ENCODE measurements at regions not wholly inside any gene's neighbourhood (a gene's known extent, or its start where the extent isn't known, plus 50 kb on each side); places are given as distances from the start of the nearest gene placed in this dataset.

- no peak for ATAC-seq
- H3K4me3 Mint-ChIP-seq = no peak overlapping the region
- POLR2A ChIA-PET = no interaction called here
- DNase-seq (ENCODE audit: low spot score) = no peak
- H3K9me3 Mint-ChIP-seq = peaks cover 4% of the 10 kb centered on the region; the same call in 1 of the 2 replicates
- H3K27ac Mint-ChIP-seq = no peak overlapping the region
- H3K4me1 Mint-ChIP-seq = peaks cover under 1% of the 10 kb centered on the region
- H3K27me3 Mint-ChIP-seq (ENCODE audit: low read depth) = no peaks in the 10 kb centered on the region
- TF ChIP-seq STAT6 (CRISPR knock-in tag; conservative IDR thresholded peaks at IDR 0.05; ENCODE audit: low read depth) (no peak), GRHL2 (CRISPR knock-in tag; IDR thresholded peaks at IDR 0.05; ENCODE audit: insufficient replicate concordance, severe bottlenecking) (no peak), ZNF396 (CRISPR knock-in tag; IDR thresholded peaks at IDR 0.05; ENCODE audit: borderline replicate concordance) (no peak), MXD4 (CRISPR knock-in tag; IDR thresholded peaks at IDR 0.05; ENCODE audit: borderline replicate concordance) (no peak)
- CTCF ChIA-PET = interaction anchor here (0.8 to 1.6 kb wide), 5 partner anchors 13 to 152 kb away, joined by 3 to 6 read pairs (median 4); no protein-coding TSS in a partner anchor
- no peaks in the 10 kb centered on the region for H3K36me3 Mint-ChIP-seq
These were observed 142.8 kb downstream of the SCARB1 start for GRCh38 chr12:124720681-124721500.

GRCh38 chr12:124720004-124720680 lies 143.5 kb downstream of the SCARB1 start:
- H3K27me3 Mint-ChIP-seq (ENCODE audit: low read depth) = no peaks in the 10 kb centered on the region
- H3K27ac Mint-ChIP-seq = no peak overlapping the region
- ATAC-seq (no peak), DNase-seq (ENCODE audit: low spot score) (no peak)
- no peak for TF ChIP-seq ZNF423 (CRISPR knock-in tag; IDR thresholded peaks at IDR 0.05)
- TF ChIP-seq GTF2I (CRISPR knock-in tag; conservative IDR thresholded peaks at IDR 0.05) = peak; percentile 65; the same call in 1 of the 2 replicates
- no peak overlapping the region for H3K4me3 Mint-ChIP-seq
- peaks cover 5% of the 10 kb centered on the region for H3K4me1 Mint-ChIP-seq
- CTCF ChIA-PET = interaction anchor here (0.8 to 1.6 kb wide), 5 partner anchors 14 to 151 kb away, joined by 3 to 6 read pairs (median 4); no protein-coding TSS in a partner anchor
- no peaks in the 10 kb centered on the region for H3K36me3 Mint-ChIP-seq
- peaks cover 4% of the 10 kb centered on the region; the same call in 1 of the 2 replicates for H3K9me3 Mint-ChIP-seq
- POLR2A ChIA-PET = no interaction called here

- ATAC-seq = no peak
- H3K4me3 Mint-ChIP-seq = no peak overlapping the region
- peaks cover 5% of the 10 kb centered on the region for H3K4me1 Mint-ChIP-seq
- no peak for DNase-seq (ENCODE audit: low spot score)
- H3K36me3 Mint-ChIP-seq = no peaks in the 10 kb centered on the region
- peaks cover 4% of the 10 kb centered on the region; the same call in 1 of the 2 replicates for H3K9me3 Mint-ChIP-seq
- H3K27me3 Mint-ChIP-seq (ENCODE audit: low read depth) = no peaks in the 10 kb centered on the region
- POLR2A ChIA-PET = no interaction called here
- CTCF ChIA-PET = no interaction called here
- H3K27ac Mint-ChIP-seq = no peak overlapping the region
- TF ChIP-seq ZNF416 (CRISPR knock-in tag; IDR thresholded peaks at IDR 0.05) = no peak
- TF ChIP-seq ZMAT4 (CRISPR knock-in tag; IDR thresholded peaks at IDR 0.05) = no peak
- TF ChIP-seq, protein P1, sequence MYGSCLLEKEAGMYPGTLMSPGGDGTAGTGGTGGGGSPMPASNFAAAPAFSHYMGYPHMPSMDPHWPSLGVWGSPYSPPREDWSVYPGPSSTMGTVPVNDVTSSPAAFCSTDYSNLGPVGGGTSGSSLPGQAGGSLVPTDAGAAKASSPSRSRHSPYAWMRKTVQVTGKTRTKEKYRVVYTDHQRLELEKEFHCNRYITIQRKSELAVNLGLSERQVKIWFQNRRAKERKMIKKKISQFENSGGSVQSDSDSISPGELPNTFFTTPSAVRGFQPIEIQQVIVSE (CRISPR knock-in tag; IDR thresholded peaks at IDR 0.05; ENCODE audit: borderline replicate concordance) = no peak
- TF ChIP-seq FOXJ3 (CRISPR knock-in tag; IDR thresholded peaks at IDR 0.05; ENCODE audit: borderline replicate concordance) = no peak
- TF ChIP-seq ELF4 (CRISPR knock-in tag; IDR thresholded peaks at IDR 0.05; ENCODE audit: low read depth) = no peak
- no peak for TF ChIP-seq ERG (CRISPR knock-in tag; IDR thresholded peaks at IDR 0.05)
- no peak for TF ChIP-seq ZNF671 (CRISPR knock-in tag; IDR thresholded peaks at IDR 0.05)
- no peak for TF ChIP-seq HMGA2 (CRISPR knock-in tag; IDR thresholded peaks at IDR 0.05)
- TF ChIP-seq, protein P2, sequence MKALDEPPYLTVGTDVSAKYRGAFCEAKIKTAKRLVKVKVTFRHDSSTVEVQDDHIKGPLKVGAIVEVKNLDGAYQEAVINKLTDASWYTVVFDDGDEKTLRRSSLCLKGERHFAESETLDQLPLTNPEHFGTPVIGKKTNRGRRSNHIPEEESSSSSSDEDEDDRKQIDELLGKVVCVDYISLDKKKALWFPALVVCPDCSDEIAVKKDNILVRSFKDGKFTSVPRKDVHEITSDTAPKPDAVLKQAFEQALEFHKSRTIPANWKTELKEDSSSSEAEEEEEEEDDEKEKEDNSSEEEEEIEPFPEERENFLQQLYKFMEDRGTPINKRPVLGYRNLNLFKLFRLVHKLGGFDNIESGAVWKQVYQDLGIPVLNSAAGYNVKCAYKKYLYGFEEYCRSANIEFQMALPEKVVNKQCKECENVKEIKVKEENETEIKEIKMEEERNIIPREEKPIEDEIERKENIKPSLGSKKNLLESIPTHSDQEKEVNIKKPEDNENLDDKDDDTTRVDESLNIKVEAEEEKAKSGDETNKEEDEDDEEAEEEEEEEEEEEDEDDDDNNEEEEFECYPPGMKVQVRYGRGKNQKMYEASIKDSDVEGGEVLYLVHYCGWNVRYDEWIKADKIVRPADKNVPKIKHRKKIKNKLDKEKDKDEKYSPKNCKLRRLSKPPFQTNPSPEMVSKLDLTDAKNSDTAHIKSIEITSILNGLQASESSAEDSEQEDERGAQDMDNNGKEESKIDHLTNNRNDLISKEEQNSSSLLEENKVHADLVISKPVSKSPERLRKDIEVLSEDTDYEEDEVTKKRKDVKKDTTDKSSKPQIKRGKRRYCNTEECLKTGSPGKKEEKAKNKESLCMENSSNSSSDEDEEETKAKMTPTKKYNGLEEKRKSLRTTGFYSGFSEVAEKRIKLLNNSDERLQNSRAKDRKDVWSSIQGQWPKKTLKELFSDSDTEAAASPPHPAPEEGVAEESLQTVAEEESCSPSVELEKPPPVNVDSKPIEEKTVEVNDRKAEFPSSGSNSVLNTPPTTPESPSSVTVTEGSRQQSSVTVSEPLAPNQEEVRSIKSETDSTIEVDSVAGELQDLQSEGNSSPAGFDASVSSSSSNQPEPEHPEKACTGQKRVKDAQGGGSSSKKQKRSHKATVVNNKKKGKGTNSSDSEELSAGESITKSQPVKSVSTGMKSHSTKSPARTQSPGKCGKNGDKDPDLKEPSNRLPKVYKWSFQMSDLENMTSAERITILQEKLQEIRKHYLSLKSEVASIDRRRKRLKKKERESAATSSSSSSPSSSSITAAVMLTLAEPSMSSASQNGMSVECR (CRISPR knock-in tag; IDR thresholded peaks at IDR 0.05; ENCODE audit: borderline replicate concordance) = no peak
- no peak for TF ChIP-seq CBFB (CRISPR knock-in tag; IDR thresholded peaks at IDR 0.05; ENCODE audit: low read depth)
- TF ChIP-seq JUN (CRISPR knock-in tag; IDR thresholded peaks at IDR 0.05) = no peak
- TF ChIP-seq, protein P3, sequence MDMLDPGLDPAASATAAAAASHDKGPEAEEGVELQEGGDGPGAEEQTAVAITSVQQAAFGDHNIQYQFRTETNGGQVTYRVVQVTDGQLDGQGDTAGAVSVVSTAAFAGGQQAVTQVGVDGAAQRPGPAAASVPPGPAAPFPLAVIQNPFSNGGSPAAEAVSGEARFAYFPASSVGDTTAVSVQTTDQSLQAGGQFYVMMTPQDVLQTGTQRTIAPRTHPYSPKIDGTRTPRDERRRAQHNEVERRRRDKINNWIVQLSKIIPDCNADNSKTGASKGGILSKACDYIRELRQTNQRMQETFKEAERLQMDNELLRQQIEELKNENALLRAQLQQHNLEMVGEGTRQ (CRISPR knock-in tag; IDR thresholded peaks at IDR 0.05) = no peak
- TF ChIP-seq ETV6 (CRISPR knock-in tag; IDR thresholded peaks at IDR 0.05) = no peak
These were observed 144.4 kb downstream of the SCARB1 start for GRCh38 chr12:124719231-124719630.

Measured in WTC11 (cell line).